Lower leg skin (tissue), 3 donors: ENCODE measurements at regions not wholly inside any gene's neighbourhood (a gene's known extent, or its start where the extent isn't known, plus 50 kb on each side); places are given as distances from the start of the nearest gene placed in this dataset.

Experiments used
- CTCF ChIP-seq, 3 donors: fragments of 450-650 bp; IDR thresholded peaks; one replicate each; pipeline ENCODE4 v1.5.1; 2016; ENCODE audit warnings: antibody characterized with exemption in 3 of 3, mild to moderate bottlenecking in 3 of 3, moderate library complexity in 2 of 3
- POLR2A ChIP-seq, 2 donors: fragments of 450-650 bp; IDR thresholded peaks; one replicate each; pipeline ENCODE4 v1.6.1; 2016 to 2017; ENCODE audit warnings: antibody characterized with exemption in 2 of 2, mild to moderate bottlenecking in 1 of 2, moderate library complexity in 1 of 2

GRCh38 chr4:155552180-155552579, 114.5 kb upstream of the GUCY1A1 start:
- TF ChIP-seq CTCF (IDR thresholded peaks at IDR 0.05): no peak
- no peak for TF ChIP-seq POLR2A (IDR thresholded peaks at IDR 0.05)
